SH-SY5Y (cell line): ENCODE measurements at regions not wholly inside any gene's neighbourhood (a gene's known extent, or its start where the extent isn't known, plus 50 kb on each side); places are given as distances from the start of the nearest gene placed in this dataset.

Experiments used
- GATA2 ChIP-seq: IDR thresholded peaks from 2 replicates; pipeline ENCODE4 v1.6.1; 2011; ENCODE audit warnings: mild to moderate bottlenecking, low read depth, low read length
- GATA3 ChIP-seq: IDR thresholded peaks from 2 replicates; pipeline ENCODE4 v1.6.1; 2011; ENCODE audit warnings: low read depth, mild to moderate bottlenecking, low read length, moderate library complexity

DNA sequence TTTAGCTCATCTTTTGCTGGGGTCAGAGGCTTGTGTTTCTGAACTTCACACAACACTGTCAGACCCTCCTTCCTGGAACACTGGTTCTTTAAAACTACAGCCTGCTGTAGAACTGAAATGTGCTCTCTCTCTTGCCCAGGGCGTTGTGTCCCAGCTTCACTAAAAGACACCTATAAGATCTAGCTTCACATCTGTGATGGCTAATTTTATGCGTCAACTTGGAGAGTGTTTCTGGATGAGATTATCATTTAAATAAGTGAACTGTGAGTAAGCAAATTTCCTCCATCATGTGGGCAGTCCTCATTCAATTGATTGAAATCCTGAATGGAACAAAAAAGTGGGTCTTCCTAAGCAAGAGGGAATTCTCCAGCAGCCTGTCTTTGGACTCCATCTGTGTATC is 140.3 kb downstream of the OSR1 start:
- no peak for TF ChIP-seq GATA2
- TF ChIP-seq GATA3 = no peak
